Activated naive CD8-positive, alpha-beta T cell (primary cell): ENCODE measurements at regions not wholly inside any gene's neighbourhood (a gene's known extent, or its start where the extent isn't known, plus 50 kb on each side); places are given as distances from the start of the nearest gene placed in this dataset.
"Not testable (repeated sequence)": the region's sequence is repeated elsewhere in the genome, so short reads cannot be mapped to it uniquely, and the experiment has no call there.

Source experiments
- H3K27ac Mint-ChIP-seq: one replicate; pipeline ENCODE4 v1.8.0; 2021; ENCODE audit warnings: mixed read lengths
- H3K27me3 Mint-ChIP-seq: one replicate; pipeline ENCODE4 v1.8.0; 2021; ENCODE audit warnings: mixed read lengths
- H3K36me3 Mint-ChIP-seq: one replicate; pipeline ENCODE4 v1.8.0; 2021; ENCODE audit warnings: mixed read lengths
- H3K4me1 Mint-ChIP-seq: one replicate; pipeline ENCODE4 v1.8.0; 2021; ENCODE audit warnings: low read depth, mixed read lengths
- H3K4me3 Mint-ChIP-seq: one replicate; pipeline ENCODE4 v1.8.0; 2021; ENCODE audit warnings: mild to moderate bottlenecking, mixed read lengths
- H3K9me3 Mint-ChIP-seq: one replicate; pipeline ENCODE4 v1.8.0; 2021; ENCODE audit warnings: low read depth, mixed read lengths

DNA sequence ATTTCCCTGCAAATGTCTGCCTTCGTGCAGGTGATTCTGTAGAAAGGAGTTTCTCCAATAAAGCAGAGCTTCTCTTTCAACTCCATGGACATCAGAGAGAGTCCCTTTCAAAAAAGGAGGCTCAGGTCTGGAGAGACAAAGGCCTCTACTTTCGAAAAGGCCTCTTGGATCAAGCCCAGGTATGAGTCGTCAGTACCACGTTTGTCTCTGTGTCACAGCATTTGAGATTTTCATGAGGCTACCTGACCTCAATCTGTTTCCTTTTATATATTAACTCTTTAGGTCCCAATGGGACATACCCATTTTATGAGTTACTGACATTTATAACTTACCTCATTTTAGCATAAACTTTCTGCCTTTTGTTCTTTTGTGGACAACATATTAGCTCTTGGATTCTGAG is 290.8 kb downstream of the RPAP3 start:
- Mint-ChIP-seq H3K27me3 (no peaks in the 10 kb centered on the region), H3K4me1 (peaks cover 71% of the 10 kb centered on the region), H3K36me3 (peaks cover 2% of the 10 kb centered on the region), H3K27ac (peak overlapping the region; percentile 73), H3K4me3 (peak overlapping the region; percentile 2), H3K9me3 (no peaks in the 10 kb centered on the region)

DNA sequence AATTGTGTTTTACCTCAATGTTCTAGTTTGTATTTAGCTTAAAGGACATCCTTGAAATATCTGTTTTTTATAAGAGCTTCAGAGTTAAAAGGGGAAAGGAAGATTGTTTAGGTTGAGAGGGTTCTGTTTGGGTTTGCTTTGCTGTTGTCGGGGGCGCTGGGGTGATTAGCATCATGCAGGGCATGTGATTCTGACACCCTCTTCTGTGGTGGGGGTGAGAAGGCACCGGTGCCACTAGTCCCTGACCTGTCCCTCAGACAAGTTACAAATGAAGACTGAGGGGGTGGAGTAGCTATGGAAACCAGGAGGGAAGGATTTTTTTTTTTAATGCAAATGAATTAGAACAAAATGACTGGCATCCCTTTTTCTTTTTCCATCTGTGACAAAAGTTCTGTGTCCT is 291.3 kb downstream of the RPAP3 start:
- Mint-ChIP-seq H3K36me3 (peaks cover 2% of the 10 kb centered on the region), H3K9me3 (no peaks in the 10 kb centered on the region), H3K4me3 (peak overlapping the region; percentile 2), H3K4me1 (peaks cover 71% of the 10 kb centered on the region), H3K27ac (peak overlapping the region; percentile 73), H3K27me3 (no peaks in the 10 kb centered on the region)

DNA sequence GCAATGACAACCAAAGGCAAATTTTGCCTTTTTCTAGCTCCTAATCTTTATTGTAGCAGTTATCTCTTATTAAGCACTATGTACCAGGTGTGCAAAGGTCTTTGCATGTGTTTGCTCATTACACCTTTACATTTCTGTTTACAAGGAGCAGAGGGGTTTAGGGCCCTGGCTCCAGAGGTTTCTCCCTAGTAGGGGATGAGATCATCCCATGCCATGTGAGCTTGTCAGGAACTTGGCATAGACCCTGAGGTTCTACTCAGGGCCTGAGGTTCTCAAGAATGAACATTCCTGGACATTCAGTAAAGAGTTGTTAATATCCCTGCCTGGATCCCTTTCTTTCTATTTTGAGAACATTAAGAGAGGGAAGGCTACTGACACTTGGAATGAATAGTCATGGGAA is 292.0 kb downstream of the RPAP3 start:
- H3K4me1 Mint-ChIP-seq: peaks cover 72% of the 10 kb centered on the region
- H3K36me3 Mint-ChIP-seq: no peaks in the 10 kb centered on the region
- H3K4me3 Mint-ChIP-seq: no peak overlapping the region
- H3K27ac Mint-ChIP-seq: peak overlapping the region; percentile 5
- H3K9me3 Mint-ChIP-seq: no peaks in the 10 kb centered on the region
- H3K27me3 Mint-ChIP-seq: no peaks in the 10 kb centered on the region

DNA sequence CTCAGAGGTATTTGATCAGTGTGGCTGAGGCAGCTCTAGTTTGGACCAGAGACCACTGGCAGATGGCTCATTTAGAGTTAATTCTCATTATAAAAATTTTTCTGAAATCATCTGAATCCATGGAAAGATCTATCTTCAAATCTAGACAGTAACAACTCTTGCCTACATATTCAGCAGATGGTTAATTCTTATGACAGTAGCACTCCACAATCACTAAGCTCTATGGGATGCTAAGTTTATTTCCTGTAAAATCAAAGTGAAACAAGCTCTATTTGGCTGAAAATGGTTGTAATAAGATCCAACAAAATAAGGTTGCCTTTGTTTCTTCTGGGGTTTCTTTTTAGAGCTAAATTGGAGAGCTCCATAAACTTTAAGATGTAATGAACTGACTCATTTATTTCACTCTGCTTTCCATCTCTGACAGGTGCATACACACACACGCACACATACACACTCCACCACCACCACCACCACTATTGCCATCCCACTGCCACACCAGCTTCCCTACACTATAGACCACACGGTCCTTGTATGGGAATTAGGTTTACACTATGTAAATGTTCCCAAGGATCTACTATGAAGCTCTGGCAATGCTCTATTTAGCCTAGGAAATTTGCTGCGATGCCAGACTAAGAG is 293.1 kb downstream of the RPAP3 start:
- H3K27me3 Mint-ChIP-seq: no peaks in the 10 kb centered on the region
- peak overlapping the region; percentile 50 for H3K27ac Mint-ChIP-seq
- no peaks in the 10 kb centered on the region for H3K9me3 Mint-ChIP-seq
- H3K36me3 Mint-ChIP-seq: no peaks in the 10 kb centered on the region
- no peak overlapping the region for H3K4me3 Mint-ChIP-seq
- H3K4me1 Mint-ChIP-seq: peaks cover 83% of the 10 kb centered on the region

DNA sequence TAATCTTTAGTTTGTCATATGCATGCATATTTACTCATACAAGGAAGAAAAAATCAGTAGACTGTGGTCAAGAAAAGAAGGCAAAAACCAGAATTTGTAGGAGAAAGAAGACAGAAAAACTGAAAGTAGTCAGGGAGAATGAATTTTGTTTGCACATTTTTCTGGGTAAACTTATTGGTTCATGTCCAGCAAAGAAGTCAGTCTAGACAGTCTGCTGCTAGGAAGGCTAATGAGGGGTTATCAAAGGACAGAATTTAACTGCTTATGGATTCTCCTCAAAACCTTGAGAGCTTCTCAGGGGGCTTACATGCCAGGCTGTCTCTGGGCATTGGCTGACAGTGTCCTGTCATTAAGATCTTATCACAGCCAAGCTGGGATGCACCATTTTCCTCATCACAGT is 293.9 kb downstream of the RPAP3 start:
- H3K4me1 Mint-ChIP-seq: peaks cover 90% of the 10 kb centered on the region
- no peaks in the 10 kb centered on the region for H3K36me3 Mint-ChIP-seq
- H3K9me3 Mint-ChIP-seq: no peaks in the 10 kb centered on the region
- H3K27me3 Mint-ChIP-seq: no peaks in the 10 kb centered on the region
- H3K27ac Mint-ChIP-seq: peak overlapping the region; percentile 50
- H3K4me3 Mint-ChIP-seq: no peak overlapping the region

DNA sequence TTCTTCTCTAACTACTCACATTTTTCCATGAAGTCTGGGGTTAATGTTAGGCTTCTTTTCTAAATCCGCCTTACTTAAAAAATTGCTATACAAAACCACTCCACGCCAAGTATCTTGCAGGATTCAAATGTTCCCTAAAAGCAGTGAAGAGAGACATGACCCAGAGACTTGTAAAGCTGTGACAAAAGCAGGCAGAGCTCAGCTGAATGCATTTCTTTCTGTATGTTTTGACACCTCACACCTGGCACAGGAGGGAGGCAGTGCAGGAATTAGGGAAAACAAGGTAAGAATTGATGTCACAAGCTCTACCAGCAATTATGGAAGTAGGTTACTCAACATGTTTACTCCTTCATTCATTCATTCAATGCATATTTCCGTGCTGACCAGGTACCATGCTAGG is 295.0 kb downstream of the RPAP3 start:
- H3K27ac Mint-ChIP-seq: peak overlapping the region; percentile 86

DNA sequence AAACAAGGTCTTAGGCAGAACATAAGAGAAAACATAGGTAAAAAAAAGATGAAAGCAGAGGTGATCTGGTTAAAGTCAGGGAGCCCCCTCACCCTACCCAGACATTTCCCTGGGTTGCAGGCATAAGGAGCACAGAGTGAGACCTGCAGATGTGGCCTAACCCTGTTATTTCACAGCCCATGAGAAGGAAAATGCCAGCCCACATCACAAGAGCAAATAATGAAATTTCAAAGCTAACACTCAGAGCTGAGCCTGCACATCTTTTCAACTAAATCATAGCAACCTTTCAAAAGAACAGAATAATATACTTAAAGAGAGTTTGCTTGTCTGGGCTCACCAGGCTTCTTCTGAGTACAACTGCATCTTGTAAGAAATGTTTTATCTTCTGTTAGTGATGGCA is 295.4 kb downstream of the RPAP3 start:
- no peaks in the 10 kb centered on the region for H3K36me3 Mint-ChIP-seq
- no peak overlapping the region for H3K4me3 Mint-ChIP-seq
- H3K27me3 Mint-ChIP-seq: no peaks in the 10 kb centered on the region
- H3K9me3 Mint-ChIP-seq: no peaks in the 10 kb centered on the region
- H3K27ac Mint-ChIP-seq: peak overlapping the region; percentile 86
- H3K4me1 Mint-ChIP-seq: peaks cover 85% of the 10 kb centered on the region

More for the DNA sequence above, 295.0 kb downstream of the RPAP3 start:
- no peaks in the 10 kb centered on the region for H3K27me3 Mint-ChIP-seq
- no peak overlapping the region for H3K4me3 Mint-ChIP-seq
- H3K9me3 Mint-ChIP-seq: no peaks in the 10 kb centered on the region
- H3K4me1 Mint-ChIP-seq: peaks cover 86% of the 10 kb centered on the region
- no peaks in the 10 kb centered on the region for H3K36me3 Mint-ChIP-seq

DNA sequence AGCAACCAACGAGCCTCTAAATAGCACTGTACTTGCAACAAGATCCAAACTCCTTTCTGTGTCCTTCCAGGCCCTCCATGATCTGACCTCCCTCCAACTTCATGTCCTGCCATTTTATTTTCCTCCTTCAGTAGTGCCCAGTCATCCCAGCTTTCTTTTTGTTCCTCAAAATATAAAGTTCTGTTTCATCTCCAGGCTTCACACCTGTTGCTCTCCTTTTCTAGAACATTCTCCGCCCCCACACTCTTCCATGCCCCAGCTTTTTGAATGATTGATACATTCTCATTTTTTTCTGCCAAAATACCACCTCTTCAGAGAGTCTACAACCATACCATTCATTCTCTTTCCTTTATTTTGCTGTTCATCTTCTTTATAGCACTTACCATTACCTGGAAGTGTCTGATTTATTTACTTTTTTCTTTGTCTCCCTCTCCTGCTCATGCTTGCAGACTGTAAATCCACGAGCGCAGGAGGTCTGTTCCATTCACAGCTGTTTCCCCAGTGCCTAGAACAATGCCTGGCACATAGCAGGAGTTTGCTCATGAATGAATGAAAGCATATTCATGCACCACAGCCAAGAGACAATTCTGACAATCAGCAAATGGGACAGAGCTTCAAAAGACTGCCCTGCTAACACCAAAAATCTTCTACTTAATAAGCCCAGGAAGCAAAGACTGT is 296.4 kb downstream of the RPAP3 start:
- H3K4me1 Mint-ChIP-seq: peaks cover 78% of the 10 kb centered on the region
- H3K4me3 Mint-ChIP-seq: no peak overlapping the region
- H3K9me3 Mint-ChIP-seq: no peaks in the 10 kb centered on the region
- no peaks in the 10 kb centered on the region for H3K36me3 Mint-ChIP-seq
- no peaks in the 10 kb centered on the region for H3K27me3 Mint-ChIP-seq
- peak overlapping the region; percentile 86 for H3K27ac Mint-ChIP-seq

DNA sequence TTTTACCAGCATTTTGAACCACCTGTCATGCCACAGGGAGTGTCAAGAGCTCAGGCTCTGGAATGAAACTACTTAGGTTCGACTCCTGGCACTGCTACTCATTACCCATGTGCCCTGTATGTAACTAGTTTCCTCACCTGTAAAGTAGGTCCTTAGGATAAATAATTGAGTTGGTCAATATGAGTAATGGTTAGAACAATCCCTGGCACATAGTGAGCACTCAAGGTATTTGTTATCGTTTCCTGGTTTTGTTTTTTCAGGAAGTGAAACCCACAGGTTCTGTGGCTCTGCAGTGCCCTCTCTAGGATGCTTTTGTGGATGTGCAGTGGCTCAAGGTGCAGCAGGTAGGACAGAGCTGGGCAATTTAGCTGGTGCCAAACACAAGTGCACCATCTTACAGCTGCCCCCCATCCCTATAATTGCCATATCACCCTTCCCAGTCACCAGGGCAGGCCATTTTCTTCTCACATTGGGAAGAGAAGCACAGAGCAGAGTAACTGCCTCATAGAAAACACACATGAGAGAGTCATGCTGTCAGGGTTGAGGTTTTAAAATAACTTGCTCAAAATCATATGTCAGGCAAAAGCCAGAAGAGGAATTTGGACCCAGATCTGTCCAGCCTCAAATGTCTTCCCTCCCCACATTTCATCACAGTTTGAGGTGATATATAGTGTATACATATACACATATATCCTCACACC is 297.5 kb downstream of the RPAP3 start:
- H3K4me3 Mint-ChIP-seq: no peak overlapping the region
- peak overlapping the region; percentile 86 for H3K27ac Mint-ChIP-seq
- H3K9me3 Mint-ChIP-seq: no peaks in the 10 kb centered on the region
- H3K4me1 Mint-ChIP-seq: peaks cover 77% of the 10 kb centered on the region
- H3K36me3 Mint-ChIP-seq: no peaks in the 10 kb centered on the region
- H3K27me3 Mint-ChIP-seq: no peaks in the 10 kb centered on the region

DNA sequence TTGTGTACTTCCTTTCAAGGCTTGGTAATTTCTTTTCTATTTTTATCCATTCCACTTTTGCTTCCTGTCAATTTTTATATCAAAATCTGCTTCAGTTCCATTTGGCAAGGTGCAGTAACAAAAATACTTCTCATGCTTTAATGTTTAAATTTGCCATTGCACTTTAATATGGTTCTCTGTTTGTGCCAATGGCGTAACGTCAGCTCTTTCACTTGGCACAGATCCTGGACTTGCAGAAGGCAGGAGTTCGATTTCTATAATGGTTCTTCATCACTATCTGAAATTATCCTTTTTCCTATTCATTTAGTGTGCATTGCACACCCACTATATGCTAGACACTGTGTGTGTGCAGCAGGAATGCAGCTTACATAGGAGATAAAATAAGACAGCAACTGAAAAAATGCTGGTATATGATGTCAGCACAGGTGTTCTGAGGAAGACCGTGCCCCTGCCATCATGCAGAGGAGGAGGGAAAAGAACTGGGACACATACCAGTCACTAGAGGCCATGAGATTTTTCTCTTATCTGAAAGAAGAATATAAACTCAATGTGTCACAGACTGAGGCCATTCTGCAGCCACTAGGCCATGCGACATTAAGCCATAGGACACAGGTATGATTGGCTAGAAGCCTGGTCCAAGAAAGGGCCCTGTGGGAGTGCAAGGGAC is 298.2 kb downstream of the RPAP3 start:
- no peaks in the 10 kb centered on the region for H3K36me3 Mint-ChIP-seq
- no peaks in the 10 kb centered on the region for H3K27me3 Mint-ChIP-seq
- H3K4me3 Mint-ChIP-seq: peak overlapping the region; percentile 38
- H3K27ac Mint-ChIP-seq: peak overlapping the region; percentile 72
- no peaks in the 10 kb centered on the region for H3K9me3 Mint-ChIP-seq
- H3K4me1 Mint-ChIP-seq: peaks cover 77% of the 10 kb centered on the region

DNA sequence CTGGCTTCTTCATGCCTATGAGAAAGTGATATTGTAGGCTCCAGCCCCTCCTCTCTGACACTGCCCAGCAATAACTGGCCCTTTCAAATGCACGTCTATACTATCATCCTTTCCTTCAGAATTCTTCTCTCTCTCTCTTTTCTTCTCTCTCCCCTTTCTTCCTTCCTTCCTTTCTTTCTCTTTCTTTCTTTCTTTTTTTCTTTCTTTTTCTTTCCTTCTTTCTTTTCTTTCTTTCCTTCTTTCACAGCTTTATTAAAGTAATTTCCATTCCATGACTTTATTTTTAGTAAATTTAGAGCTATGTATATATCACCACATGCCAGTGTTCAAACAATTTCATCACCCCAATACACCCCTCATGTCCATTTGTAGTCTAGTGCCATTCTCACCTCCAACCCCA is 302.1 kb downstream of the RPAP3 start:
- Mint-ChIP-seq H3K27ac (no peak overlapping the region), H3K36me3 (peaks cover 15% of the 10 kb centered on the region), H3K4me3 (no peak overlapping the region), H3K4me1 (peaks cover 72% of the 10 kb centered on the region), H3K9me3 (peaks cover 12% of the 10 kb centered on the region), H3K27me3 (no peaks in the 10 kb centered on the region)

DNA sequence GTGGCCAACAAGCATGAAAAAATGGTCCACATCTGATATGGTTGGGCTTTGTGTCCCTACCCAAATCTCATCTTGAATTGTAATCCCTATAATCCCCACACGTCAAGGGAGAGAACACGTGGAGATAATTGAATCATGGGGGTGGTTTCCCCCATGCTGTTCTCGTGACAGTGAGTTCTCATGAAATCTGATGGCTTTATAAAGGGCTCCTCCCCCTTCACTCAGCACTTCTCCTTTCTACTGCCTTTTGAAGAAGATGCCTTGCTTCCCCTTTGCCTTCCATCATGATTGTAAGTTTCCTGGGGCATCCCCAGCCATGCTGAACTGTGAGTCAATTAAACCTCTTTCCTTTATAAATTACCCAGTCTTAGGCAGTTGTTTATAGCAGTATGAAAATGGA is 304.6 kb downstream of the RPAP3 start:
- H3K4me3 Mint-ChIP-seq, H3K27me3 Mint-ChIP-seq: not testable (repeated sequence)
- peak overlapping the region; percentile 100 for H3K27ac Mint-ChIP-seq
- peaks cover 21% of the 10 kb centered on the region for H3K9me3 Mint-ChIP-seq
- H3K4me1 Mint-ChIP-seq: peaks cover 71% of the 10 kb centered on the region
- peaks cover 26% of the 10 kb centered on the region for H3K36me3 Mint-ChIP-seq

DNA sequence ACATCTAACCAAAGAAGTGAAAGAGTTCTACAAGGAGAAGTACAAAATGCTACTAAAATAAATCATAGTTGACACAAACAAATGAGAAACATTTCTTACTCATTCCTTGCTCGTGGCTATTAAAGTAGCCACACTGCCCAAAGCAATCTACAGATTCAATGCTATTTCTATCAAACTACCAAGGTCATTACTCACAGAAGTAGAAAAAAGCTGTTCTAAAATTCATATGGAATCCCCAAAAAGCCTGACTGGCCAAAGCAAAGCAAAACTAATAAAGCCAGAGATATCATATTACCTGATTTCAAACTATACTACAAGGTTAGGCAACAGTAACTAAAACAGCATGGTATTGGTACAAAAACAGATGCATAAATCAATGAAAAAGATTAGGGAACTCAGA is 305.6 kb downstream of the RPAP3 start:
- peak overlapping the region; percentile 100 for H3K27ac Mint-ChIP-seq
- peaks cover 27% of the 10 kb centered on the region for H3K36me3 Mint-ChIP-seq
- H3K4me3 Mint-ChIP-seq: no peak overlapping the region
- H3K9me3 Mint-ChIP-seq: peaks cover 21% of the 10 kb centered on the region
- peaks cover 80% of the 10 kb centered on the region for H3K4me1 Mint-ChIP-seq
- no peaks in the 10 kb centered on the region for H3K27me3 Mint-ChIP-seq

DNA sequence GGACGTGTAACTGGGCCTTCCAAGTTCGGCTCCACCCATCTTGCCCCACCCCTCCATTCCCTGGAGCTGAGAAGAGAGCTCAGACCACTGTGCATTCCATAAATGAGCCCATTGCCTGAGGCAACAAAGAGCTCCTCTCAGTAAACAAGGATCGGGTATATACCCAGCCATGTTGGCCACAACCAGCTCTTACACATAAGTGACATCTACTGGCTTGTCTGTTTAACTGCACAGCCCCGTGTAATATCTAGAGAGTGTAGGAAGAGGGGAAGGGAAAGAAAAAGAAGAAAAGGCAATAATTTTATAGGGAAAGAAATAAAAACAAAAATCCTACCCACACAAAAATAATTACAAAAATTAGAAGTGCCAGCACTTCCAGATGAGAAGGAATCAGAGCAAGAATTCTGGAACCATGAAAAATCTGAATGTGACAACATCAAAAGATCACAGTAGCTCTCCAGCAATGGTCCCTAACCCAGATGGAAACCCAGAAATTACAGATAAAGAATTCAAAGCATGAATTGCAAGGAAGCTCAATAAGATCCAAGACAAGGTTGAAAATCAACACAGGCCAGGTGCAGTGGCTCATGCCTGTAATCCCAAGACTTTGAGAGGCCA is 308.1 kb downstream of the RPAP3 start:
- Mint-ChIP-seq H3K4me3 (peak overlapping the region; percentile 45), H3K4me1 (peaks cover 88% of the 10 kb centered on the region), H3K9me3 (peaks cover 21% of the 10 kb centered on the region), H3K27ac (peak overlapping the region; percentile 100), H3K36me3 (peaks cover 29% of the 10 kb centered on the region), H3K27me3 (no peaks in the 10 kb centered on the region)
